GM12864 (cell line): ENCODE measurements at regions not wholly inside any gene's neighbourhood (a gene's known extent, or its start where the extent isn't known, plus 50 kb on each side); places are given as distances from the start of the nearest gene placed in this dataset.

Experiments
- DNase-seq: peaks from one replicate; pipeline ENCODE4 v3.0.0-alpha.2; 2011; ENCODE audit warnings: low read depth
- H3K4me3 ChIP-seq: 2 replicates; pipeline ENCODE4 v1.5.1; 2011; ENCODE audit warnings: mild to moderate bottlenecking, low read depth, low read length, control low read depth
- TF ChIP-seq, protein P1 (sequence below): IDR thresholded peaks from 2 replicates; pipeline ENCODE4 v1.5.1; 2011; ENCODE audit warnings: low read depth, mild to moderate bottlenecking, moderate library complexity, low read length, control low read depth, inconsistent platforms; ENCODE audit errors: missing control alignments

- H3K4me3 ChIP-seq = no peak overlapping the region
- DNase-seq = no peak
- TF ChIP-seq, protein P1, sequence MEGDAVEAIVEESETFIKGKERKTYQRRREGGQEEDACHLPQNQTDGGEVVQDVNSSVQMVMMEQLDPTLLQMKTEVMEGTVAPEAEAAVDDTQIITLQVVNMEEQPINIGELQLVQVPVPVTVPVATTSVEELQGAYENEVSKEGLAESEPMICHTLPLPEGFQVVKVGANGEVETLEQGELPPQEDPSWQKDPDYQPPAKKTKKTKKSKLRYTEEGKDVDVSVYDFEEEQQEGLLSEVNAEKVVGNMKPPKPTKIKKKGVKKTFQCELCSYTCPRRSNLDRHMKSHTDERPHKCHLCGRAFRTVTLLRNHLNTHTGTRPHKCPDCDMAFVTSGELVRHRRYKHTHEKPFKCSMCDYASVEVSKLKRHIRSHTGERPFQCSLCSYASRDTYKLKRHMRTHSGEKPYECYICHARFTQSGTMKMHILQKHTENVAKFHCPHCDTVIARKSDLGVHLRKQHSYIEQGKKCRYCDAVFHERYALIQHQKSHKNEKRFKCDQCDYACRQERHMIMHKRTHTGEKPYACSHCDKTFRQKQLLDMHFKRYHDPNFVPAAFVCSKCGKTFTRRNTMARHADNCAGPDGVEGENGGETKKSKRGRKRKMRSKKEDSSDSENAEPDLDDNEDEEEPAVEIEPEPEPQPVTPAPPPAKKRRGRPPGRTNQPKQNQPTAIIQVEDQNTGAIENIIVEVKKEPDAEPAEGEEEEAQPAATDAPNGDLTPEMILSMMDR = no peak
Observed at GRCh38 chr6:113432521-113433334, 424.4 kb upstream of the MARCKS start.

DNA sequence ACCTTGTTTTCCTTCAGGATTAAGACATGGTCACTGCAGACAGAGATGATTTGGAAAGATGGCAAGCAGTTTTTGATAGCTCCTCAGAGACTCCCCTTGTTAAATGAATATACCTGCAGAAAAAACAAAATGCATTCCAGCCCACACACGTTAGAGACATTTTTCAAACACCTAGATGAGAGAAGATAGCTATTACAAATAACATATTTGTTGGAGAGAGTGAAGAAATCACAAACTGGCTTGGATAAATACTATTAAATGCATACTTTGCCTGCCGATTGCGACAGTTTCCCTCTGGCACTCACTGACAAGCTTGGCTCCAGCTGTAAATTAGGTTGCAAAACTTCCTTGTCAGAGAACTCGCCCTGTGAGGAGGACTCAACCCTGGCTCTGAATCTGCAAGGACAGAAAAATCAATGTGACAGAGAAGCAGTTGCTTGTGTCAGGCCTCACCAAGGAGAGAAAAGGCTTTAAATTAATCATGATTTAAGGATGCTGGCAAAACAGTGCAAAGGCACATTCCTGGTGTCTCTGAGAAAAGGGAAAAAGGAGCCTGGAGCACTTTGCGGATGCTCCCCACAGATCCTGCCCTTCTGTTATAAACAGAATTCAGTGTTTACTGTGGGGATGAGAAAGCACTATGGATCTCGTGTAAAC lies 423.7 kb upstream of the MARCKS start:
- no peak overlapping the region for H3K4me3 ChIP-seq
- TF ChIP-seq, protein P1 = no peak
- DNase-seq = no peak

GRCh38 chr6:113434641-113435040 lies 422.5 kb upstream of the MARCKS start:
- no peak overlapping the region for H3K4me3 ChIP-seq
- TF ChIP-seq, protein P1 = no peak
- DNase-seq = no peak

- TF ChIP-seq, protein P1 = no peak
- H3K4me3 ChIP-seq = no peak overlapping the region
- no peak for DNase-seq
Observed at GRCh38 chr6:113437566-113437965, 419.6 kb upstream of the MARCKS start.

DNA sequence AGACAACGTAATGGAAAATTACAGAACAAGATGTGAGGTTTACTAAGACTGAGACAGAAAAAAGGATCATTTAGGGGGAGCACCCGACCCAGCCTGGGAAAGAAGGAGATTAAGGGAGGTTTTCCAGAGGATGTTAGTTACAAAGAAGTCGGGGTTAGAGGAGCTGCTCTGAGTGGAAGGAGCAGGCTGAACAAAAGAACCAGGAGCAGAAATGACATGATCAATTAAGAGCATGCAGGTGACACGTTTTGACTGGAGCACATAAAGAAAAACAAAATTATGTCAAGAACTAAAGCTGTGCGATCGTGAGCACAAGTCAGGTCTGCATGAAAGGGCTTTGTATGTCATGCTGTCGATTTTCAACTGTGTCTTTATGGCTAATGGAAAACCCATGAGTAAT lies 417.3 kb upstream of the MARCKS start:
- no peak overlapping the region for H3K4me3 ChIP-seq
- TF ChIP-seq, protein P1 = no peak
- DNase-seq = no peak

DNA sequence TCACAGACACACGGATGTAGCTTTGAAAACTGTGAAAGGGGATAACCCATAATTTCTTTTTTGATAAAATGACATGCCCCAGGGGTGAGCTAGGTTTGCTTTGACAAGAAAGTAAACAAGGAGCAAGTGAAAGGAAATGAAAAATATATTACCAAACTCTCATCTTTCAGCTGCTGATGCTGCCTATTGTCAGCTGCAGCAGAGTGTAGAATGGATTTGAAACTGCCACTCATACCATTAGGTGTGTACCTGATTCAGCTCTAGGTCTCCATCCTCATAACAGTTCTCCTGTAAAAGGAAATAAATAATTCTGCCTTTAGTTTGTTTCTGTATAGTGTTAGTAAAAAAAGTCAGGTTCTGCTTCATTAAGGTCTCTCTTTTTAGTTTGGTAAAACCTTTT lies 415.1 kb upstream of the MARCKS start:
- DNase-seq = no peak
- H3K4me3 ChIP-seq = no peak overlapping the region
- TF ChIP-seq, protein P1 = no peak
